Fibroblast of mammary gland (primary cell): ENCODE measurements at regions not wholly inside any gene's neighbourhood (a gene's known extent, or its start where the extent isn't known, plus 50 kb on each side); places are given as distances from the start of the nearest gene placed in this dataset.

Experiments used
- DNase-seq: peaks from one replicate; pipeline ENCODE4 v3.0.0-alpha.2; 2010; ENCODE audit warnings: low read depth
- H3K4me3 ChIP-seq: 2 replicates; pipeline ENCODE4 v1.5.1; 2011; ENCODE audit warnings: low read depth, mild to moderate bottlenecking, low read length, moderate library complexity; ENCODE audit not compliant: control insufficient read depth
- CTCF ChIP-seq: conservative IDR thresholded peaks from 2 replicates; pipeline ENCODE4 v1.5.1; 2011; ENCODE audit warnings: low read depth, low read length, inconsistent platforms; ENCODE audit not compliant: control insufficient read depth, insufficient read depth

GRCh38 chr11:28877340-28877739 lies 769.2 kb downstream of the METTL15 start:
- H3K4me3 ChIP-seq, result no peak overlapping the region
- no peak for TF ChIP-seq CTCF
- no peak for DNase-seq

GRCh38 chr11:28874706-28875105 lies 766.5 kb downstream of the METTL15 start:
- no peak overlapping the region for H3K4me3 ChIP-seq
- TF ChIP-seq CTCF, result no peak
- DNase-seq, result no peak

- no peak for TF ChIP-seq CTCF
- DNase-seq, result no peak
- no peak overlapping the region for H3K4me3 ChIP-seq
Observed at GRCh38 chr11:28871090-28871489, 762.9 kb downstream of the METTL15 start.

GRCh38 chr11:28863422-28863821 lies 755.2 kb downstream of the METTL15 start:
- DNase-seq, result no peak
- TF ChIP-seq CTCF, result no peak

GRCh38 chr11:28860893-28861292 lies 752.7 kb downstream of the METTL15 start:
- no peak for TF ChIP-seq CTCF
- H3K4me3 ChIP-seq, result no peak overlapping the region
- DNase-seq, result peak; percentile 81

More at GRCh38 chr11:28863422-28863821, 755.2 kb downstream of the METTL15 start:
- no peak overlapping the region for H3K4me3 ChIP-seq

GRCh38 chr11:28858076-28858475 lies 749.9 kb downstream of the METTL15 start:
- H3K4me3 ChIP-seq, result no peak overlapping the region
- peak; percentile 54 for DNase-seq
- no peak for TF ChIP-seq CTCF

GRCh38 chr11:28849053-28849452 lies 740.9 kb downstream of the METTL15 start:
- TF ChIP-seq CTCF, result no peak
- H3K4me3 ChIP-seq, result no peak overlapping the region
- no peak for DNase-seq
